ENCODE measurements at regions not wholly inside any gene's neighbourhood (a gene's known extent, or its start where the extent isn't known, plus 50 kb on each side); places are given as distances from the start of the nearest gene placed in this dataset.
"Not testable (repeated sequence)": the region's sequence is repeated elsewhere in the genome, so short reads cannot be mapped to it uniquely, and the experiment has no call there.

DNA sequence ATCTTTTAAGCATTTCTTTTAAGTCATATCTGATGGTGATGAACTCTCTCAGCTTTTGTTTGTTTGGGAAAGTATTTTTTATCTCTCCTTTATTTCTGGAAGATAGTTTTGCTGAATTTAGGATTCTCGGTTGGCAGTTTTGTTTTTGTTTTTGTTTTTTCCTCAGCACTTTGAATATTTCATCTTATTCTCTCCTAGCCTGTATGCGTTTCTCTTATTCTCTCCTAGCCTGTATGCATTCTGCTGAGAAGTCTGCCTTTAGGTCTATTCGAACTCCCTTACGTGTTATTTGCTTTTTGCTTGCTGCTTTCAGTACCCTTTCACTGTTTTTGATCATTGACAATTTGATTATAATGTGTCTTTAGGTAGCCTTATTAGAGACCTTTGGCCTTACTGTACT, 787.8 kb upstream of the FAM174A start:
- no peak for DNase-seq
- Histone ChIP-seq H3K27me3 (no peaks in the 10 kb centered on the region), H3K4me3 (ENCODE audit: low read depth, low read length) (no peak overlapping the region), H3K4me1 (no peaks in the 10 kb centered on the region), H3K9me3 (no peaks in the 10 kb centered on the region), H3K36me3 (no peaks in the 10 kb centered on the region)
- TF ChIP-seq, protein P1, sequence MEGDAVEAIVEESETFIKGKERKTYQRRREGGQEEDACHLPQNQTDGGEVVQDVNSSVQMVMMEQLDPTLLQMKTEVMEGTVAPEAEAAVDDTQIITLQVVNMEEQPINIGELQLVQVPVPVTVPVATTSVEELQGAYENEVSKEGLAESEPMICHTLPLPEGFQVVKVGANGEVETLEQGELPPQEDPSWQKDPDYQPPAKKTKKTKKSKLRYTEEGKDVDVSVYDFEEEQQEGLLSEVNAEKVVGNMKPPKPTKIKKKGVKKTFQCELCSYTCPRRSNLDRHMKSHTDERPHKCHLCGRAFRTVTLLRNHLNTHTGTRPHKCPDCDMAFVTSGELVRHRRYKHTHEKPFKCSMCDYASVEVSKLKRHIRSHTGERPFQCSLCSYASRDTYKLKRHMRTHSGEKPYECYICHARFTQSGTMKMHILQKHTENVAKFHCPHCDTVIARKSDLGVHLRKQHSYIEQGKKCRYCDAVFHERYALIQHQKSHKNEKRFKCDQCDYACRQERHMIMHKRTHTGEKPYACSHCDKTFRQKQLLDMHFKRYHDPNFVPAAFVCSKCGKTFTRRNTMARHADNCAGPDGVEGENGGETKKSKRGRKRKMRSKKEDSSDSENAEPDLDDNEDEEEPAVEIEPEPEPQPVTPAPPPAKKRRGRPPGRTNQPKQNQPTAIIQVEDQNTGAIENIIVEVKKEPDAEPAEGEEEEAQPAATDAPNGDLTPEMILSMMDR (IDR thresholded peaks at IDR 0.05; ENCODE audit: low read depth, low read length), result no peak

DNA sequence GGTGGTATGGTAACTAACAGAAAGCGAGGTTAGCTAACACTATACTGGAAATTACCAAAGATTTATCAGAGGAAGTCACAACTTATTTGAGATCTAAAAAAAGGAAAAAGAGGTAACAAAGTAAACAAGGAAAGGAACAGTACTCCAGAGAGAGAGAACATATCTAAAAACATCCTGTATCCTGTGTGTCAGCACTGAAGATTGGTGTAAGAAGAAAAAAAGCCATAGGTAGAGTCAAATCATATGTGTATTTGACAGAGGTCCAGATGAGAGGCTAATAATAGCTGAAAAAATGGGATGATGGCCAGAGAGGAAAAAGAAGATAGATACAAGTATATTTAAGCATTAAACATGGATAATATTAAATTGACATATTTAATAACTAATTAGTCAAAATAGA, 802.0 kb upstream of the FAM174A start:
- not testable (repeated sequence) for H3K27me3 ChIP-seq; H3K36me3 ChIP-seq; H3K4me3 ChIP-seq (ENCODE audit: low read depth, low read length); H3K9me3 ChIP-seq; DNase-seq; H3K4me1 ChIP-seq

DNA sequence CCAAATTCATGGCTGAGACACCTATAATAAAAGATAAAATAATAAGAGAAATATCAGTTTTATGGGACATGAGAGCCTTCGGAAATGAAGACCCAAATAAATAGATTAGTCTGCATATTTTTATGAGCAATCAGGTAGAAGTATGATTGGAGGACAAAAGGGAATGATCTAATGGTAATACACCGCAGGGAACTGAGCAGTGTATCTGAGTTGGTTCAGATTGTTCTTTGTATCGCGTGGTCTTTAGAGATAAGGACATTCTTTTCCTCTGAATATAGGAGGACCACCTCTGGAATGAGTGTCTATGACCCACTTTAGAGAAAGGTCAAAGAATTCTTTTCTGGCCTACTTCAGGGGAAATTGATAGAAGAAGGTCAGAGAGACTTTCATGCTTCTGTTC, 801.8 kb upstream of the CHD1 start:
- not testable (repeated sequence) for H3K36me3 ChIP-seq; H3K4me3 ChIP-seq (ENCODE audit: low read depth, low read length); H3K27me3 ChIP-seq; H3K9me3 ChIP-seq; DNase-seq; H3K4me1 ChIP-seq

DNA sequence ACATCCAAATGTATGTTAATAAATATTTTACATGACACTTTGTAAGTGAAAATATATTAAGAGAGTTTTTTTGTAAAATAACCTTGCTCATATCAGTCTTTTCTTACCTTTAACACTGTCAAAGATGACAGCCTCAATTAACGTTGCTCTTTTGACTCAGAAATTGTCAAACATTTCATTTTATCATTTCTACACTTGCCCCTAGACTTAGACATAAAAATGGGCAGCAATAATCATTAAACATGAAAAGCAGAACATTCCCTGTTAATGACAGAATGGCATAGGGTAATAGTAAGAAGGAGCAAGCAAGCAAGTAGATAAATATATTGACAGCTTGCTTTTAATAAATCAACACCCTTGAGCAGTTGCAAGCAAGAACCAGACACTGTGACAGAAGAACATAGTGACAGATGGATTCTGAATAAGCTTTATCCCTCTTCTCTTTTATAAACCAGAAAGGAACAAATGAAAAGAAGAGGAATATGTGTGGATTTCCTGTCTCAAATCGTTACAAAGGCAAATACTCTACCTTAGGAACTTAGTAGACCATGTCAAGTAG, 796.0 kb upstream of the CHD1 start:
- TF ChIP-seq, protein P1 (IDR thresholded peaks at IDR 0.05; ENCODE audit: low read depth, low read length), result no peak
- H3K36me3 ChIP-seq, result no peaks in the 10 kb centered on the region
- no peaks in the 10 kb centered on the region for H3K27me3 ChIP-seq
- no peaks in the 10 kb centered on the region for H3K4me1 ChIP-seq
- H3K9me3 ChIP-seq, result no peaks in the 10 kb centered on the region
- H3K4me3 ChIP-seq (ENCODE audit: low read depth, low read length), result no peak overlapping the region
- no peak for DNase-seq

DNA sequence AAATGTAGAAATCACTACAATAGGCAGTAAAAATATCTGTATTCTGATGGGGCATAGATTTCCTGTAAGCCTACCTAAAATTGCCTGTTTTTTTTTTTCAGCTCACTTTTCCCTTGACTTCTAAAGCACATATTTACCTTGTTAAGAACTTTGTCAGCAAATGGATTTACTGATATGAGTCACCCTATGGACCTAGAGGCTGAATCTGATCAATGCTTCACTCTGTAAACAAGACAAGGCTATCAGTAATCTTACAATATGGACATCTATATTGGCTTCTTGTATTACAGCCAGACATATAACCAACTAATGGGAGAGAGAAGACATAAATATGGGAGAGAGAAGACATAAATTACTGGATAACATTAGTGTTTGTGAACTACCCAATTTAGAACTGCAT, 792.7 kb upstream of the CHD1 start:
- TF ChIP-seq, protein P1 (IDR thresholded peaks at IDR 0.05; ENCODE audit: low read depth, low read length), result no peak
- H3K4me3 ChIP-seq (ENCODE audit: low read depth, low read length), result no peak overlapping the region
- no peaks in the 10 kb centered on the region for H3K4me1 ChIP-seq
- H3K27me3 ChIP-seq, result no peaks in the 10 kb centered on the region
- no peaks in the 10 kb centered on the region for H3K9me3 ChIP-seq
- no peak for DNase-seq
- H3K36me3 ChIP-seq, result no peaks in the 10 kb centered on the region

DNA sequence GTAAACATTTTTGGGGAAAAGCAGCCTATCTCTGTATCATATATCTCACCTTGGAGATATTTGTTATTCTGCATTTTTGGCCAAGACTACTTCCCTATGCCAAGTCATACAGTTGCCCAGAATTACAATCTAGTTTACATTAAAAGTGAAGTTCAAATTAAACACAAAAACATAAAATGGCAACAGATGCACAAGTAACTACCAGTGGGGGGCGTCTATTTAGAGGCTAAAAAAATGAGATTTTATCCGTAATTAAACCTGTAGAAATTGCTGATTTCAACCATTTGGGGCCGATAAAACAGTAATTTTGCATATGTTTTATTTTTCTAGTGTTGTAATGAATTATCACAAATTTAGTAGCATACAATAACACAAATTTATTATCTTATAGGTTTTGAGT, 787.1 kb upstream of the CHD1 start:
- H3K4me1 ChIP-seq, result no peaks in the 10 kb centered on the region
- no peaks in the 10 kb centered on the region for H3K9me3 ChIP-seq
- no peaks in the 10 kb centered on the region for H3K36me3 ChIP-seq
- no peak for DNase-seq
- TF ChIP-seq, protein P1 (IDR thresholded peaks at IDR 0.05; ENCODE audit: low read depth, low read length), result no peak
- no peaks in the 10 kb centered on the region for H3K27me3 ChIP-seq
- H3K4me3 ChIP-seq (ENCODE audit: low read depth, low read length), result no peak overlapping the region

DNA sequence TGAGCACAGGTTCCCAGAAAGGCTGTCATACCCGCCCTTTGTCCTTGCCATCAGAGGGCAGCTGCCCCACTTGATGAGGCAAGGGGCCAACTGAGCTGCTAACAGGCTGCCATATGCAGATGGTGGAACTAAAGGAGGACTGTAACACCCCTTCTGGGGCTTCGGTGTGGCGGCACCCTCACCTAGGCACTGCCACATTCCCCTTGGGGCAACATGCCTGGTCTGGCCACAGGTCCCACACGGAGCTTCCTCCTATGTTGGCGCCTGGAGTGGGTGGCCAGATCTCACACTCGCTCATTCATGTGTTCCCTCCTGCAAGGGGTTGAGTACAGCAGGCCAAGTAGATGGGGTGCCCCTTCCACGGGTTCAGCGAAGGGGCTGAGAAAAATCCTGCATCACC, 777.4 kb upstream of the CHD1 start:
- Histone ChIP-seq H3K4me1 (no peaks in the 10 kb centered on the region), H3K27me3 (no peaks in the 10 kb centered on the region), H3K4me3 (ENCODE audit: low read depth, low read length) (no peak overlapping the region), H3K9me3 (no peaks in the 10 kb centered on the region), H3K36me3 (no peaks in the 10 kb centered on the region)
- TF ChIP-seq, protein P1 (IDR thresholded peaks at IDR 0.05; ENCODE audit: low read depth, low read length), result no peak
- DNase-seq, result no peak
